PC-3 (cell line): ENCODE measurements at regions not wholly inside any gene's neighbourhood (a gene's known extent, or its start where the extent isn't known, plus 50 kb on each side); places are given as distances from the start of the nearest gene placed in this dataset.

Experiments
- ATAC-seq: fragments of 200-7000 bp; cut with Tn5 transposase; 2 replicates; pipeline ENCODE4 v1.9.1; 2020; ENCODE audit warnings: mild to moderate bottlenecking, moderate library complexity
- BruUV-seq: library from RNA; stranded (reverse); fragments of 400-500 nt; replicated peaks from 2 replicates; lab custom pipeline; 2021; lab: Mats Ljungman, UMichigan
- CTCF ChIA-PET: fragments of 300-600 bp; sonication (Branson Sonifier 250); formaldehyde crosslinking; loops from one replicate; lab custom pipeline; 2022; ENCODE audit warnings: antibody characterized with exemption; lab: Charles Lee
- POLR2A ChIA-PET: fragments of 300-600 bp; sonication (Branson Sonifier 250); formaldehyde crosslinking; loops from one replicate; lab custom pipeline; 2022; ENCODE audit warnings: antibody characterized with exemption; ENCODE audit not compliant: unreplicated experiment; lab: Charles Lee
- DNase-seq: peaks from one replicate; pipeline ENCODE4 v3.0.0-alpha.2; 2015
- H2AFZ ChIP-seq: fragments of 300-600 bp; sonication (generic); 2 replicates; pipeline ENCODE4 v1.6.0; 2016; ENCODE audit warnings: antibody characterized with exemption, low read length
- H3F3A ChIP-seq: fragments of 300-600 bp; sonication (generic); one replicate; pipeline ENCODE4 v1.6.0; 2017; ENCODE audit warnings: antibody characterized with exemption, low read length, control low read depth, mild to moderate bottlenecking; ENCODE audit not compliant: unreplicated experiment
- H3K27ac ChIP-seq: fragments of 300-600 bp; sonication (generic); 2 replicates; pipeline ENCODE4 v1.5.1; 2016; ENCODE audit warnings: mild to moderate bottlenecking, low read length
- H3K27me3 ChIP-seq: fragments of 300-600 bp; sonication (generic); 2 replicates; pipeline ENCODE4 v1.6.1; 2016; ENCODE audit warnings: low read length, mixed read lengths
- H3K36me3 ChIP-seq: fragments of 300-600 bp; sonication (generic); 2 replicates; pipeline ENCODE4 v1.6.1; 2016; ENCODE audit warnings: low read depth, mixed run types, low read length, mixed read lengths
- H3K4me1 ChIP-seq: fragments of 300-600 bp; sonication (generic); 2 replicates; pipeline ENCODE4 v1.5.1; 2016; ENCODE audit warnings: low read length; ENCODE audit not compliant: insufficient read depth
- H3K4me2 ChIP-seq: fragments of 300-600 bp; sonication (generic); 2 replicates; pipeline ENCODE4 v1.6.0; 2016; ENCODE audit warnings: low read length
- H3K4me3 ChIP-seq: fragments of 300-600 bp; sonication (generic); 2 replicates; pipeline ENCODE4 v1.5.1; 2016; ENCODE audit warnings: mild to moderate bottlenecking, low read length, mixed read lengths
- H3K79me2 ChIP-seq: fragments of 300-600 bp; sonication (generic); 2 replicates; pipeline ENCODE4 v1.6.1; 2017; ENCODE audit warnings: low read length, mixed read lengths
- H3K9ac ChIP-seq: fragments of 300-600 bp; sonication (generic); 2 replicates; pipeline ENCODE4 v1.6.0; 2016; ENCODE audit warnings: mild to moderate bottlenecking, low read length
- H3K9me2 ChIP-seq: fragments of 300-600 bp; sonication (generic); replicated peaks from 2 replicates; pipeline ENCODE4 v1.6.1; 2016; ENCODE audit warnings: mixed run types, low read length, mixed read lengths
- H3K9me3 ChIP-seq: fragments of 300-600 bp; sonication (generic); 2 replicates; pipeline ENCODE4 v1.6.1; 2016; ENCODE audit warnings: low read length, mixed read lengths
- H4K20me1 ChIP-seq: fragments of 300-600 bp; sonication (generic); 2 replicates; pipeline ENCODE4 v1.6.1; 2016; ENCODE audit warnings: low read length, mixed read lengths
- EZH2 ChIP-seq: fragments of 300-600 bp; sonication (generic); IDR thresholded peaks from one replicate; pipeline ENCODE4 v1.6.1; 2017; ENCODE audit warnings: antibody characterized with exemption, mild to moderate bottlenecking, low read length; ENCODE audit not compliant: unreplicated experiment
- EZH2phosphoT487 ChIP-seq: fragments of 300-600 bp; sonication (generic); IDR thresholded peaks from 2 replicates; pipeline ENCODE4 v1.6.1; 2018; ENCODE audit warnings: mild to moderate bottlenecking, antibody characterized with exemption, low read length, borderline replicate concordance
- intact Hi-C: fragments of 100-400 bp; cut with micrococcal nuclease; formaldehyde crosslinking; loops from 2 replicates; pipeline ENCODE4 v1.9.0; 2023
- TF ChIP-seq, protein P1 (sequence below): fragments of 300-600 bp; sonication (generic); conservative IDR thresholded peaks from 2 replicates; pipeline ENCODE4 v1.5.1; 2017; ENCODE audit warnings: antibody characterized with exemption, low read depth, mild to moderate bottlenecking, low read length

DNA sequence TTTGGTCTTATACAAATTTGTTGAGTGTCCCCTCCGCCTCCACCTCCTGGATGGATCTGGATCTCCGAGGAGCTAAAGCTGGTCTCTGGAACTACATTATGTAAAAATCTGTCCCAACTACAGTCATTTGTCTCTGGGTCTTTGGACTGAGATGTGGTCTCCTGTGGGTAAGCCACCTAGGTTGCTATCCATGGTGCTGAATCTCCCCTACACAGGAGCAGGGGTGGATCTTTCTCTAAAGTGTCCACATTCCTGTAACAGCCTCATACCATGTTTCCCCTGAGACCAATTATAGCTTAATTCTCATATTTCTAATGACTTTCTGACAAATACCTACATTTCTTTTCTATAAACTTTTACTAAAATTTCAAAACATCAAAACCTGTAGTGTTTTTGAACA, 625.8 kb downstream of the TAFA4 start:
- Histone ChIP-seq H3K4me1 (no peaks in the 10 kb centered on the region), H3K4me2 (no peak overlapping the region), H3K9me2 (no peaks in the 10 kb centered on the region), H3F3A (no peaks in the 10 kb centered on the region), H3K27me3 (no peaks in the 10 kb centered on the region), H3K36me3 (no peaks in the 10 kb centered on the region), H3K4me3 (no peak overlapping the region), H2AFZ (no peak overlapping the region), H4K20me1 (no peaks in the 10 kb centered on the region), H3K9me3 (no peaks in the 10 kb centered on the region), H3K79me2 (no peaks in the 10 kb centered on the region), H3K27ac (no peak overlapping the region), H3K9ac (no peak overlapping the region)
- ATAC-seq (no peak), DNase-seq (peak; percentile 3)
- ChIA-PET CTCF (no interaction called here), POLR2A (no interaction called here)
- TF ChIP-seq EZH2phosphoT487, result no peak
- TF ChIP-seq, protein P1, sequence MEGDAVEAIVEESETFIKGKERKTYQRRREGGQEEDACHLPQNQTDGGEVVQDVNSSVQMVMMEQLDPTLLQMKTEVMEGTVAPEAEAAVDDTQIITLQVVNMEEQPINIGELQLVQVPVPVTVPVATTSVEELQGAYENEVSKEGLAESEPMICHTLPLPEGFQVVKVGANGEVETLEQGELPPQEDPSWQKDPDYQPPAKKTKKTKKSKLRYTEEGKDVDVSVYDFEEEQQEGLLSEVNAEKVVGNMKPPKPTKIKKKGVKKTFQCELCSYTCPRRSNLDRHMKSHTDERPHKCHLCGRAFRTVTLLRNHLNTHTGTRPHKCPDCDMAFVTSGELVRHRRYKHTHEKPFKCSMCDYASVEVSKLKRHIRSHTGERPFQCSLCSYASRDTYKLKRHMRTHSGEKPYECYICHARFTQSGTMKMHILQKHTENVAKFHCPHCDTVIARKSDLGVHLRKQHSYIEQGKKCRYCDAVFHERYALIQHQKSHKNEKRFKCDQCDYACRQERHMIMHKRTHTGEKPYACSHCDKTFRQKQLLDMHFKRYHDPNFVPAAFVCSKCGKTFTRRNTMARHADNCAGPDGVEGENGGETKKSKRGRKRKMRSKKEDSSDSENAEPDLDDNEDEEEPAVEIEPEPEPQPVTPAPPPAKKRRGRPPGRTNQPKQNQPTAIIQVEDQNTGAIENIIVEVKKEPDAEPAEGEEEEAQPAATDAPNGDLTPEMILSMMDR, result no peak
- no peak for TF ChIP-seq EZH2
- intact Hi-C loops, result no loop called here
- BruUV-seq, result no TSS peak

- DNase-seq (no peak), ATAC-seq (no peak)
- H3K9me3 ChIP-seq, result no peaks in the 10 kb centered on the region
- intact Hi-C loops, result no loop called here
- no peak for TF ChIP-seq EZH2
- TF ChIP-seq, protein P1, result no peak
- no peaks in the 10 kb centered on the region for H4K20me1 ChIP-seq
- no peak overlapping the region for H3K27ac ChIP-seq
- no peaks in the 10 kb centered on the region for H3K9me2 ChIP-seq
- H2AFZ ChIP-seq, result no peak overlapping the region
- H3F3A ChIP-seq, result no peaks in the 10 kb centered on the region
- ChIA-PET POLR2A (no interaction called here), CTCF (no interaction called here)
- H3K4me1 ChIP-seq, result no peaks in the 10 kb centered on the region
- H3K36me3 ChIP-seq, result no peaks in the 10 kb centered on the region
- no peaks in the 10 kb centered on the region for H3K79me2 ChIP-seq
- no peak overlapping the region for H3K4me3 ChIP-seq
- no peaks in the 10 kb centered on the region for H3K27me3 ChIP-seq
- no peak overlapping the region for H3K4me2 ChIP-seq
- no TSS peak for BruUV-seq
- H3K9ac ChIP-seq, result no peak overlapping the region
These were observed 636.9 kb downstream of the TAFA4 start for GRCh38 chr3:68295457-68295856.

DNA sequence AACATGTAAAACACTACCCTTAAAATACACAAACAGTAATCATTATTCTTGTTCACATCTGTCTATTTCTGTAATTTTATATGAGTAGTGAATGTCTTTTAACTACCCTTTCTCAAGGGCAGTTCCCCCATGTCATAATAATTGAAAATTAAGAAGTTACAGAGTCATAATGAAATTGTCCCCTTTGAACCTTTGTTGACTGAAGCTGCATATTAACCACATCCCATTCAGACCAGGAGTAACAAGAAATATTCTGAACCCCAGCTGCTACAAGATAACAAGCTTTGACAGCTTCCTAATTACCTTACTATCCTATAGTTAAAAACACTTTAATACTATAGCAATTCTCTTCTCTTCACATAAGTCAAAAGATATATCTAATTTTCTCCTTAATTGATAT, 635.9 kb upstream of the SUCLG2 start:
- Histone ChIP-seq H3K9me3 (no peaks in the 10 kb centered on the region), H3K9me2 (no peaks in the 10 kb centered on the region), H3K9ac (no peak overlapping the region), H3K27ac (no peak overlapping the region), H3K36me3 (no peaks in the 10 kb centered on the region), H3K27me3 (no peaks in the 10 kb centered on the region), H3K4me1 (no peaks in the 10 kb centered on the region), H3K4me3 (no peak overlapping the region), H3K4me2 (no peak overlapping the region), H4K20me1 (no peaks in the 10 kb centered on the region), H3K79me2 (no peaks in the 10 kb centered on the region), H3F3A (no peaks in the 10 kb centered on the region), H2AFZ (no peak overlapping the region)
- intact Hi-C loops, result no loop called here
- ChIA-PET CTCF (no interaction called here), POLR2A (no interaction called here)
- ATAC-seq (no peak), DNase-seq (no peak)
- TF ChIP-seq EZH2, result no peak
- TF ChIP-seq, protein P1, result no peak
- TF ChIP-seq EZH2phosphoT487, result no peak
- BruUV-seq, result no TSS peak
